NB4 (cell line): ENCODE measurements at regions not wholly inside any gene's neighbourhood (a gene's known extent, or its start where the extent isn't known, plus 50 kb on each side); places are given as distances from the start of the nearest gene placed in this dataset.
"Not testable (repeated sequence)": the region's sequence is repeated elsewhere in the genome, so short reads cannot be mapped to it uniquely, and the experiment has no call there.

Experiments used
- MYC ChIP-seq: IDR thresholded peaks from 2 replicates; pipeline ENCODE4 v1.6.1; 2011; ENCODE audit warnings: low read depth, low read length
- TF ChIP-seq, protein P1 (sequence below): IDR thresholded peaks from one replicate; pipeline ENCODE4 v1.5.1; 2012; ENCODE audit warnings: low read depth, low read length

DNA sequence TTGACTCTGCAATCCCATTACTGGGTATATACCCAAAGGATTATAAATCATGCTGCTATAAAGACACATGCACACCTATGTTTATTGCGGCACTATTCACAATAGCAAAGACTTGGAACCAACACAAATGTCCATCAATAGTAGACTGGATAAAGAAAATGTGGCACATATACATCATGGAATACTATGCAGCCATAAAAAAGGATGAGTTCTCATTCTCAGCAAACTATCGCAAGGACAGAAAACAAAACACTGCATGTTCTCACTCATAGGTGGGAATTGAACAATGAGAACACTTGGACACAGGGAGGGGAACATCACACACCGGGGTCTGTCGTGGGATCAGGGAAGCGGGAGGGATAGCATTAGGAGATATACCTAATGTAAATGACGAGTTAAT lies 81.1 kb upstream of the USP24 start:
- TF ChIP-seq, protein P1, sequence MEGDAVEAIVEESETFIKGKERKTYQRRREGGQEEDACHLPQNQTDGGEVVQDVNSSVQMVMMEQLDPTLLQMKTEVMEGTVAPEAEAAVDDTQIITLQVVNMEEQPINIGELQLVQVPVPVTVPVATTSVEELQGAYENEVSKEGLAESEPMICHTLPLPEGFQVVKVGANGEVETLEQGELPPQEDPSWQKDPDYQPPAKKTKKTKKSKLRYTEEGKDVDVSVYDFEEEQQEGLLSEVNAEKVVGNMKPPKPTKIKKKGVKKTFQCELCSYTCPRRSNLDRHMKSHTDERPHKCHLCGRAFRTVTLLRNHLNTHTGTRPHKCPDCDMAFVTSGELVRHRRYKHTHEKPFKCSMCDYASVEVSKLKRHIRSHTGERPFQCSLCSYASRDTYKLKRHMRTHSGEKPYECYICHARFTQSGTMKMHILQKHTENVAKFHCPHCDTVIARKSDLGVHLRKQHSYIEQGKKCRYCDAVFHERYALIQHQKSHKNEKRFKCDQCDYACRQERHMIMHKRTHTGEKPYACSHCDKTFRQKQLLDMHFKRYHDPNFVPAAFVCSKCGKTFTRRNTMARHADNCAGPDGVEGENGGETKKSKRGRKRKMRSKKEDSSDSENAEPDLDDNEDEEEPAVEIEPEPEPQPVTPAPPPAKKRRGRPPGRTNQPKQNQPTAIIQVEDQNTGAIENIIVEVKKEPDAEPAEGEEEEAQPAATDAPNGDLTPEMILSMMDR, result not testable (repeated sequence)
- not testable (repeated sequence) for TF ChIP-seq MYC
